GM12865 (cell line): ENCODE measurements at regions not wholly inside any gene's neighbourhood (a gene's known extent, or its start where the extent isn't known, plus 50 kb on each side); places are given as distances from the start of the nearest gene placed in this dataset.

Source experiments
- DNase-seq: peaks from one replicate; pipeline ENCODE4 v3.0.0; 2010; ENCODE audit warnings: low read depth
- H3K4me3 ChIP-seq: 2 replicates; pipeline ENCODE4 v1.5.1; 2011; ENCODE audit warnings: mild to moderate bottlenecking, low read depth, low read length, control low read depth
- CTCF ChIP-seq: IDR thresholded peaks from 2 replicates; pipeline ENCODE4 v1.5.1; 2011; ENCODE audit warnings: low read length, control low read depth, low read depth, inconsistent platforms; ENCODE audit not compliant: insufficient read depth; ENCODE audit errors: missing control alignments

- H3K4me3 ChIP-seq, result no peak overlapping the region
- no peak for TF ChIP-seq CTCF
- peak; percentile 3 for DNase-seq
These were observed 409.5 kb upstream of the FIGN start for GRCh38 chr2:164145093-164145987.

- H3K4me3 ChIP-seq, result no peak overlapping the region
- DNase-seq, result no peak
- no peak for TF ChIP-seq CTCF
These were observed 407.5 kb upstream of the FIGN start for GRCh38 chr2:164143183-164143930.

- H3K4me3 ChIP-seq, result no peak overlapping the region
- no peak for TF ChIP-seq CTCF
- DNase-seq, result no peak
These were observed 406.9 kb upstream of the FIGN start for GRCh38 chr2:164142755-164143154.

- no peak overlapping the region for H3K4me3 ChIP-seq
- TF ChIP-seq CTCF, result no peak
- no peak for DNase-seq
These were observed 405.5 kb upstream of the FIGN start for GRCh38 chr2:164141271-164141670.

GRCh38 chr2:164138750-164139149, 402.9 kb upstream of the FIGN start:
- H3K4me3 ChIP-seq, result no peak overlapping the region
- no peak for TF ChIP-seq CTCF
- DNase-seq, result no peak

GRCh38 chr2:164134336-164134735, 398.5 kb upstream of the FIGN start:
- no peak overlapping the region for H3K4me3 ChIP-seq
- no peak for TF ChIP-seq CTCF
- DNase-seq, result no peak
